ENCODE measurements at regions not wholly inside any gene's neighbourhood (a gene's known extent, or its start where the extent isn't known, plus 50 kb on each side); places are given as distances from the start of the nearest gene placed in this dataset.

- no peak for TF ChIP-seq CTCF (IDR thresholded peaks at IDR 0.05; ENCODE audit: poor library complexity, severe bottlenecking)
- Histone ChIP-seq H3K27ac (ENCODE audit: poor library complexity, severe bottlenecking) (no peak overlapping the region), H3K9me3 (ENCODE audit: severe bottlenecking) (no peaks in the 10 kb centered on the region), H3K36me3 (ENCODE audit: low read depth) (no peaks in the 10 kb centered on the region), H3K4me1 (ENCODE audit: insufficient read depth, poor library complexity, severe bottlenecking) (no peaks in the 10 kb centered on the region), H3K27me3 (ENCODE audit: insufficient read depth, poor library complexity, severe bottlenecking) (no peaks in the 10 kb centered on the region), H3K4me3 (ENCODE audit: severe bottlenecking) (no peak overlapping the region)
- no peak for ATAC-seq (ENCODE audit: low read depth)
- no peak for DNase-seq (ENCODE audit: low spot score)
Measured at GRCh38 chr3:78273326-78273725, 1233.4 kb downstream of the ROBO2 start.

- Histone ChIP-seq H3K4me3 (ENCODE audit: severe bottlenecking) (no peak overlapping the region), H3K4me1 (ENCODE audit: insufficient read depth, poor library complexity, severe bottlenecking) (no peaks in the 10 kb centered on the region), H3K27me3 (ENCODE audit: insufficient read depth, poor library complexity, severe bottlenecking) (no peaks in the 10 kb centered on the region), H3K9me3 (ENCODE audit: severe bottlenecking) (no peaks in the 10 kb centered on the region), H3K36me3 (ENCODE audit: low read depth) (no peaks in the 10 kb centered on the region), H3K27ac (ENCODE audit: poor library complexity, severe bottlenecking) (no peak overlapping the region)
- ATAC-seq (ENCODE audit: low read depth): no peak
- TF ChIP-seq CTCF (IDR thresholded peaks at IDR 0.05; ENCODE audit: poor library complexity, severe bottlenecking): peak; percentile 7
- DNase-seq (ENCODE audit: low spot score): no peak
Measured at GRCh38 chr3:78274475-78275065, 1234.7 kb downstream of the ROBO2 start.

- H3K4me3 ChIP-seq (ENCODE audit: severe bottlenecking): no peak overlapping the region
- ATAC-seq (ENCODE audit: low read depth) (no peak), DNase-seq (ENCODE audit: low spot score) (no peak)
- no peaks in the 10 kb centered on the region for H3K36me3 ChIP-seq (ENCODE audit: low read depth)
- no peaks in the 10 kb centered on the region for H3K4me1 ChIP-seq (ENCODE audit: insufficient read depth, poor library complexity, severe bottlenecking)
- H3K27me3 ChIP-seq (ENCODE audit: insufficient read depth, poor library complexity, severe bottlenecking): no peaks in the 10 kb centered on the region
- H3K27ac ChIP-seq (ENCODE audit: poor library complexity, severe bottlenecking): no peak overlapping the region
- TF ChIP-seq CTCF (IDR thresholded peaks at IDR 0.05; ENCODE audit: poor library complexity, severe bottlenecking): no peak
- no peaks in the 10 kb centered on the region for H3K9me3 ChIP-seq (ENCODE audit: severe bottlenecking)
Measured at GRCh38 chr3:78275420-78275852, 1235.5 kb downstream of the ROBO2 start.

- no peak overlapping the region for H3K27ac ChIP-seq (ENCODE audit: poor library complexity, severe bottlenecking)
- no peak overlapping the region for H3K4me3 ChIP-seq (ENCODE audit: severe bottlenecking)
- no peak for DNase-seq (ENCODE audit: low spot score)
- no peaks in the 10 kb centered on the region for H3K27me3 ChIP-seq (ENCODE audit: insufficient read depth, poor library complexity, severe bottlenecking)
- no peak for ATAC-seq (ENCODE audit: low read depth)
- H3K9me3 ChIP-seq (ENCODE audit: severe bottlenecking): no peaks in the 10 kb centered on the region
- no peak for TF ChIP-seq CTCF (IDR thresholded peaks at IDR 0.05; ENCODE audit: poor library complexity, severe bottlenecking)
- H3K4me1 ChIP-seq (ENCODE audit: insufficient read depth, poor library complexity, severe bottlenecking): no peaks in the 10 kb centered on the region
- H3K36me3 ChIP-seq (ENCODE audit: low read depth): no peaks in the 10 kb centered on the region
Measured at GRCh38 chr3:78277220-78277619, 1237.3 kb downstream of the ROBO2 start.

- no peaks in the 10 kb centered on the region for H3K27me3 ChIP-seq (ENCODE audit: insufficient read depth, poor library complexity, severe bottlenecking)
- H3K4me3 ChIP-seq (ENCODE audit: severe bottlenecking): no peak overlapping the region
- no peak for TF ChIP-seq CTCF (IDR thresholded peaks at IDR 0.05; ENCODE audit: poor library complexity, severe bottlenecking)
- no peak for ATAC-seq (ENCODE audit: low read depth)
- no peak overlapping the region for H3K27ac ChIP-seq (ENCODE audit: poor library complexity, severe bottlenecking)
- H3K36me3 ChIP-seq (ENCODE audit: low read depth): no peaks in the 10 kb centered on the region
- no peaks in the 10 kb centered on the region for H3K9me3 ChIP-seq (ENCODE audit: severe bottlenecking)
- no peaks in the 10 kb centered on the region for H3K4me1 ChIP-seq (ENCODE audit: insufficient read depth, poor library complexity, severe bottlenecking)
- DNase-seq (ENCODE audit: low spot score): no peak
Measured at GRCh38 chr3:78277801-78278200, 1237.9 kb downstream of the ROBO2 start.
